CD14-positive monocyte (primary cell): ENCODE measurements at regions not wholly inside any gene's neighbourhood (a gene's known extent, or its start where the extent isn't known, plus 50 kb on each side); places are given as distances from the start of the nearest gene placed in this dataset.

Source experiments
- DNase-seq, 3 donors: peaks; one replicate each; pipeline ENCODE4 v3.0.0-alpha.2; 2011 to 2022
- H2AFZ ChIP-seq: 2 replicates; pipeline ENCODE4 v1.6.0; 2012; ENCODE audit warnings: mild to moderate bottlenecking, low read depth, low read length, inconsistent platforms; ENCODE audit not compliant: insufficient read depth, poor library complexity, severe bottlenecking
- H3K27ac ChIP-seq, 2 donors: 1 replicate in 1 of 2; 2 replicates in 1 of 2; pipeline ENCODE4 v1.5.1; 2012 to 2013; ENCODE audit warnings: low read length in 2 of 2, control low read depth in 1 of 2, inconsistent platforms in 1 of 2, low read depth in 1 of 2, mild to moderate bottlenecking in 1 of 2
- H3K27me3 ChIP-seq, 2 donors: one replicate each; pipeline versions ENCODE4 v1.6.0 to v1.6.1; 2011 to 2013; ENCODE audit warnings: low read length in 2 of 2; ENCODE audit not compliant: control insufficient read depth in 2 of 2, insufficient read depth in 2 of 2
- H3K36me3 ChIP-seq, 2 donors: replicated peaks in 1 of 2; 1 replicate in 1 of 2; 2 replicates in 1 of 2; pipeline versions ENCODE4 v1.5.1 to v1.6.1; 2012 to 2013; ENCODE audit warnings: low read length in 2 of 2, control low read depth in 1 of 2, inconsistent platforms in 1 of 2, mild to moderate bottlenecking in 1 of 2; ENCODE audit not compliant: insufficient read depth in 2 of 2, control insufficient read depth in 1 of 2
- H3K4me1 ChIP-seq, 2 donors: 1 replicate in 1 of 2; 2 replicates in 1 of 2; pipeline versions ENCODE4 v1.5.1 to v1.6.1; 2012 to 2013; ENCODE audit warnings: low read length in 2 of 2, control low read depth in 1 of 2, inconsistent platforms in 1 of 2, mild to moderate bottlenecking in 1 of 2, moderate library complexity in 1 of 2; ENCODE audit not compliant: insufficient read depth in 2 of 2, control insufficient read depth in 1 of 2
- H3K4me2 ChIP-seq: replicated peaks from 2 replicates; pipeline ENCODE3; 2012; ENCODE audit warnings: low read length, moderate library complexity, mild to moderate bottlenecking; ENCODE audit not compliant: poor library complexity, severe bottlenecking; ENCODE audit errors: extremely low read depth
- H3K4me3 ChIP-seq, 3 experiments: fragments of 200-600 bp in 1 of 3; sonication (generic) in 1 of 3; replicated peaks in 1 of 3; 1 replicate in 2 of 3; 2 replicates in 1 of 3; pipeline ENCODE4 v1.5.1; 2011 to 2013; ENCODE audit warnings: low read length in 3 of 3, mild to moderate bottlenecking in 3 of 3, control low read depth in 2 of 3, low read depth in 2 of 3, inconsistent platforms in 1 of 3, moderate library complexity in 1 of 3
- H3K79me2 ChIP-seq: 2 replicates; pipeline ENCODE4 v1.6.0; 2012; ENCODE audit warnings: mild to moderate bottlenecking, control low read depth, inconsistent platforms, low read length, moderate library complexity; ENCODE audit not compliant: insufficient read depth
- H3K9ac ChIP-seq: 2 replicates; pipeline ENCODE4 v1.6.0; 2017; ENCODE audit warnings: low read length, mild to moderate bottlenecking; ENCODE audit not compliant: insufficient read depth, poor library complexity, severe bottlenecking
- H3K9me3 ChIP-seq, 2 donors: replicated peaks in 1 of 2; 1 replicate in 1 of 2; 2 replicates in 1 of 2; pipeline versions ENCODE4 v1.5.1 to v1.6.1; 2012 to 2013; ENCODE audit warnings: low read length in 2 of 2, control low read depth in 1 of 2; ENCODE audit not compliant: control insufficient read depth in 1 of 2, insufficient read depth in 1 of 2
- H4K20me1 ChIP-seq: 2 replicates; pipeline ENCODE4 v1.6.0; 2012; ENCODE audit warnings: mild to moderate bottlenecking, low read length, control low read depth, moderate library complexity; ENCODE audit not compliant: insufficient read depth
- H3K27ac Mint-ChIP-seq, 7 donors: one replicate each; pipeline ENCODE4 v1.8.0; 2020; ENCODE audit warnings: mild to moderate bottlenecking in 7 of 7, mixed read lengths in 7 of 7, moderate library complexity in 6 of 7, inconsistent platforms in 2 of 7
- H3K27me3 Mint-ChIP-seq, 3 donors: one replicate each; pipeline ENCODE4 v1.8.0; 2021 to 2022; ENCODE audit warnings: low read depth in 3 of 3, mild to moderate bottlenecking in 3 of 3, mixed read lengths in 3 of 3, moderate library complexity in 3 of 3, inconsistent platforms in 1 of 3
- H3K36me3 Mint-ChIP-seq, 2 donors: one replicate each; pipeline ENCODE4 v1.8.0; 2020; ENCODE audit warnings: mixed read lengths in 2 of 2, inconsistent platforms in 1 of 2, mild to moderate bottlenecking in 1 of 2
- H3K4me1 Mint-ChIP-seq: one replicate; pipeline ENCODE4 v1.8.0; 2020; ENCODE audit warnings: mild to moderate bottlenecking, mixed read lengths
- H3K4me3 Mint-ChIP-seq, 2 donors: one replicate each; pipeline ENCODE4 v1.8.0; 2020; ENCODE audit warnings: mild to moderate bottlenecking in 2 of 2, mixed read lengths in 2 of 2, moderate library complexity in 1 of 2
- H3K9me3 Mint-ChIP-seq, 7 donors: one replicate each; pipeline ENCODE4 v1.8.0; 2020 to 2022; ENCODE audit warnings: mixed read lengths in 7 of 7, mild to moderate bottlenecking in 6 of 7, moderate library complexity in 6 of 7, inconsistent platforms in 2 of 7
- WGBS: methylation state at CpG from one replicate; pipeline ENCODE4 v1.1.5; 2013; ENCODE audit warnings: missing lambda C conversion rate; ENCODE audit not compliant: insufficient coverage; 5-methylcytosine and 5-hydroxymethylcytosine counted together
- intact Hi-C, 2 donors: fragments of 100-400 bp; cut with micrococcal nuclease; formaldehyde crosslinking; loops; one replicate each; pipeline versions ENCODE4 v1.15.0 to v1.15.1; 2023
- TF ChIP-seq, protein P1 (sequence below): fragments of 200-600 bp; IDR thresholded peaks from one replicate; pipeline ENCODE4 v1.8.0; 2022; ENCODE audit warnings: antibody characterized with exemption, mild to moderate bottlenecking

DNA sequence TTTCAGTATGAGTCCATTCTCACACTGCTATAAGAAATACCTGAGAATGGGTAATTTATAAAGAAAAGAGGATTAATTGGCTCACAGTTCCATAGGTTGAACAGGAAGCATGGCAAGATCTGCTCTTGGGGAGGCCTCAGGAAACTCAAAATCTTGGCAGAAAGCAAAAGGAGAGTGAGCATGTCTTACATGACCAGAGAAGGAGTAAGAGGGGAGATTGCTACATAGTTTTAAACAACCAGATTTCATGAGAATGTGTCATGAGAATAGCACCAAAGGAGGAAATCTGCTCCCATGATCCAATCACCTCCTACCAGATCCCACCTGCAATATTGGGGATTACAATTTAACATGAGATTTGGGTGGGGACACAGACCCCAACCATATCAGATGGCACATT, 672.4 kb downstream of the HTR1B start:
- no peaks in the 10 kb centered on the region for H3K36me3 Mint-ChIP-seq
- H3K4me1 Mint-ChIP-seq = no peaks in the 10 kb centered on the region
- H3K9me3 ChIP-seq = peaks cover 0 to 8% of the 10 kb centered on the region in 2 donors
- no peak overlapping the region for H3K27ac Mint-ChIP-seq
- no peaks in the 10 kb centered on the region for H3K79me2 ChIP-seq
- H3K9ac ChIP-seq = no peak overlapping the region
- intact Hi-C loops = no loop called here
- H3K9me3 Mint-ChIP-seq = peaks cover 0 to 8% (median 2%) of the 10 kb centered on the region in 7 donors
- no peak overlapping the region for H3K4me2 ChIP-seq
- H4K20me1 ChIP-seq = no peaks in the 10 kb centered on the region
- no peak overlapping the region for H3K4me3 Mint-ChIP-seq
- DNase-seq = no peak
- H3K27me3 ChIP-seq = no peaks in the 10 kb centered on the region
- H2AFZ ChIP-seq = no peak overlapping the region
- H3K4me3 ChIP-seq = no peak overlapping the region
- no peaks in the 10 kb centered on the region for H3K27me3 Mint-ChIP-seq
- TF ChIP-seq, protein P1, sequence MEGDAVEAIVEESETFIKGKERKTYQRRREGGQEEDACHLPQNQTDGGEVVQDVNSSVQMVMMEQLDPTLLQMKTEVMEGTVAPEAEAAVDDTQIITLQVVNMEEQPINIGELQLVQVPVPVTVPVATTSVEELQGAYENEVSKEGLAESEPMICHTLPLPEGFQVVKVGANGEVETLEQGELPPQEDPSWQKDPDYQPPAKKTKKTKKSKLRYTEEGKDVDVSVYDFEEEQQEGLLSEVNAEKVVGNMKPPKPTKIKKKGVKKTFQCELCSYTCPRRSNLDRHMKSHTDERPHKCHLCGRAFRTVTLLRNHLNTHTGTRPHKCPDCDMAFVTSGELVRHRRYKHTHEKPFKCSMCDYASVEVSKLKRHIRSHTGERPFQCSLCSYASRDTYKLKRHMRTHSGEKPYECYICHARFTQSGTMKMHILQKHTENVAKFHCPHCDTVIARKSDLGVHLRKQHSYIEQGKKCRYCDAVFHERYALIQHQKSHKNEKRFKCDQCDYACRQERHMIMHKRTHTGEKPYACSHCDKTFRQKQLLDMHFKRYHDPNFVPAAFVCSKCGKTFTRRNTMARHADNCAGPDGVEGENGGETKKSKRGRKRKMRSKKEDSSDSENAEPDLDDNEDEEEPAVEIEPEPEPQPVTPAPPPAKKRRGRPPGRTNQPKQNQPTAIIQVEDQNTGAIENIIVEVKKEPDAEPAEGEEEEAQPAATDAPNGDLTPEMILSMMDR = no peak
- H3K36me3 ChIP-seq = no peaks in the 10 kb centered on the region
- H3K27ac ChIP-seq = no peak overlapping the region
- H3K4me1 ChIP-seq = no peaks in the 10 kb centered on the region

DNA sequence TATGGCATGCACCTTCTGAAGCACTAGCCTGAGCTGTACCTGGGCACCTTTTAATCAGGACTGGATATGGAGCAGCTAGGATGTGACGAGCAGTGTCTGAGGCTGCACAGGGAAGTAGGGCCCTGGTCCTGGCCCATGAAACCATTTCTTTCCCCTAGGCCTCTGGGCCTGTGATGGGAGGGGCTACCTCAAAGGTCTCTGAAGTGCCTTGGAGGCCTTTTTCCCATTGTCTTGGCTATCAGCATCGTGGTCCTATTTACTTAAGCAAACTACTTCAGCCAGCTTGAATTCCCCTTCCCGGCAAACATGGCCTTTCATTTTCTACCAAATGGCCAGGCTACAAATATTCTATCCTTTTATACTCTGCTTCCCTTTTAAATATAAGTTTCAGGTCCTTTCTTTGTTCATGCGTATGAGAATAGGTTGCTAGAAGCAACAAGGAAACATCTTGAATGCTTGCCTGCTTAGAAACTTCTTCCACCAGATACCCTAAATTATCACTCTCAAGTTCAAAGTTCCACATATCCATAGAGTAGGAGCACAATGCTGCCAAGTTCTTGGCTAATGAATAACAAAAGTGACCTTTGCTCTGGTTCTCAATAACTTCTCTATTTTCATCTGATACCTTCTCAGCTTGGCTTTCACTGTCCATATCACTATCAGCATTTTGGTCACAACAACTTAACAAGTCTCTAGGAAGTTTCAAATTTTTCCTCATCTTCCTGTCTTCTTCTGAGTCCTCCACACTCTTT, 673.1 kb downstream of the HTR1B start:
- H3K27me3 Mint-ChIP-seq = no peaks in the 10 kb centered on the region
- H3K9ac ChIP-seq = no peak overlapping the region
- H3K4me3 ChIP-seq = no peak overlapping the region
- no peaks in the 10 kb centered on the region for H3K27me3 ChIP-seq
- no peak overlapping the region for H3K27ac ChIP-seq
- DNase-seq = no peak
- H3K79me2 ChIP-seq = no peaks in the 10 kb centered on the region
- no peak overlapping the region for H3K4me3 Mint-ChIP-seq
- no peaks in the 10 kb centered on the region for H3K36me3 Mint-ChIP-seq
- TF ChIP-seq, protein P1 = no peak
- WGBS = 90% methylated on average over 2 of the region's 4 CpGs
- no peaks in the 10 kb centered on the region for H3K36me3 ChIP-seq
- intact Hi-C loops = no loop called here
- no peaks in the 10 kb centered on the region for H3K4me1 ChIP-seq
- peaks cover 0 to 8% of the 10 kb centered on the region in 2 donors for H3K9me3 ChIP-seq
- no peak overlapping the region for H2AFZ ChIP-seq
- no peak overlapping the region for H3K4me2 ChIP-seq
- no peaks in the 10 kb centered on the region for H3K4me1 Mint-ChIP-seq
- H4K20me1 ChIP-seq = no peaks in the 10 kb centered on the region
- no peak overlapping the region for H3K27ac Mint-ChIP-seq
- H3K9me3 Mint-ChIP-seq = peaks cover 0 to 9% (median 3%) of the 10 kb centered on the region in 7 donors
